DOHH2 (cell line): ENCODE measurements at regions not wholly inside any gene's neighbourhood (a gene's known extent, or its start where the extent isn't known, plus 50 kb on each side); places are given as distances from the start of the nearest gene placed in this dataset.
"Not testable (repeated sequence)": the region's sequence is repeated elsewhere in the genome, so short reads cannot be mapped to it uniquely, and the experiment has no call there.

Experiments
- EZH2phosphoT487 ChIP-seq: fragments of 200-600 bp; sonication (generic); IDR thresholded peaks from 2 replicates; pipeline ENCODE4 v1.6.1; 2017; ENCODE audit warnings: borderline replicate concordance, mild to moderate bottlenecking, antibody characterized with exemption, low read length, moderate library complexity, mixed read lengths
- TF ChIP-seq, protein P1 (sequence below): fragments of 200-600 bp; sonication (generic); IDR thresholded peaks from one replicate; pipeline ENCODE4 v1.5.1; 2014; ENCODE audit warnings: antibody characterized with exemption, mild to moderate bottlenecking, low read depth, low read length; ENCODE audit not compliant: poor library complexity, severe bottlenecking

DNA sequence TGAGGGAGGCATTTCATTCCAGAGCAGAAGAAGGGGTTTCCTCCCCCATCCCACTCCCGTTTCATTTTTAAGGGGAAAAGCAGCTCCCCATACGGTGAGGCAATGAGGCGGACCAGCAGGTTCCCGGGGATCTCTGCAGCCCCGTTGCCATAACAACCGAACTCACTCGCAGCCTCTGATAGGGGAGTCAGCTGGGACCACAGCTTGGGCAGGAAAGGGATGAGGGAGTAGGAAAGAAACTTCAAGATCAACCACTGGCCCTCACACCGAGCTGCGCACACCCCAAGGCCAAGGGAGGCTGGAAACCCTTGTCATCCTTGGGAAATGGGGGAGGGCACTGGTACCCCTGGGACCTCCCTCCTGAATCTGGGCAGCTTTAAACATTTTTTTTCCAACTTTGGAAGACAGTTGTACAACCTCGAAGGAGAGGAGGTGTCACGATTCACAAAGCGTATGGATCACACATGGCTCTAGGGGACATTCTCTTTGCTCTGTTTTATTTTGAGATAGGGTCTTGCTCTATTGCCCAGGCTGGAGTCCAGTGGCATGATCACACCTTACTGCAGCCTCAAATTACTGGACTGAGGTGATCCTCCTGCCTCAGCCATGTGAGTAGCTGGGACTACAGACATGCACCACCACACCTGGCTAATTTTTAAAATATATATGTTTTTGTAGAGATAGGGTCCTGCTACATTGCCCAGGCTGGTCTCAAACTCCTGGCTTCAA, 160.6 kb downstream of the CRLF3 start:
- TF ChIP-seq, protein P1, sequence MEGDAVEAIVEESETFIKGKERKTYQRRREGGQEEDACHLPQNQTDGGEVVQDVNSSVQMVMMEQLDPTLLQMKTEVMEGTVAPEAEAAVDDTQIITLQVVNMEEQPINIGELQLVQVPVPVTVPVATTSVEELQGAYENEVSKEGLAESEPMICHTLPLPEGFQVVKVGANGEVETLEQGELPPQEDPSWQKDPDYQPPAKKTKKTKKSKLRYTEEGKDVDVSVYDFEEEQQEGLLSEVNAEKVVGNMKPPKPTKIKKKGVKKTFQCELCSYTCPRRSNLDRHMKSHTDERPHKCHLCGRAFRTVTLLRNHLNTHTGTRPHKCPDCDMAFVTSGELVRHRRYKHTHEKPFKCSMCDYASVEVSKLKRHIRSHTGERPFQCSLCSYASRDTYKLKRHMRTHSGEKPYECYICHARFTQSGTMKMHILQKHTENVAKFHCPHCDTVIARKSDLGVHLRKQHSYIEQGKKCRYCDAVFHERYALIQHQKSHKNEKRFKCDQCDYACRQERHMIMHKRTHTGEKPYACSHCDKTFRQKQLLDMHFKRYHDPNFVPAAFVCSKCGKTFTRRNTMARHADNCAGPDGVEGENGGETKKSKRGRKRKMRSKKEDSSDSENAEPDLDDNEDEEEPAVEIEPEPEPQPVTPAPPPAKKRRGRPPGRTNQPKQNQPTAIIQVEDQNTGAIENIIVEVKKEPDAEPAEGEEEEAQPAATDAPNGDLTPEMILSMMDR, result not testable (repeated sequence)
- not testable (repeated sequence) for TF ChIP-seq EZH2phosphoT487
